Natural killer cell (primary cell): ENCODE measurements at regions not wholly inside any gene's neighbourhood (a gene's known extent, or its start where the extent isn't known, plus 50 kb on each side); places are given as distances from the start of the nearest gene placed in this dataset.

ENCODE experiments used
- ATAC-seq, 3 donors: fragments of 150-1000 bp in 2 of 3; fragments of 200-7000 bp in 1 of 3; cut with Tn5 transposase; 1 replicate in 1 of 3; 2 replicates in 2 of 3; pipeline ENCODE4 v1.10.0; 2021; ENCODE audit warnings: mild to moderate bottlenecking in 2 of 3, moderate library complexity in 2 of 3
- DNase-seq, 2 donors: peaks; one replicate each; pipeline versions ENCODE4 v3.0.0 to v3.0.0-alpha.2; 2013 to 2021; ENCODE audit warnings: mixed read lengths in 1 of 2
- H3K27ac ChIP-seq: one replicate; pipeline ENCODE4 v1.5.1; 2013; ENCODE audit warnings: mild to moderate bottlenecking, low read length
- H3K27me3 ChIP-seq: one replicate; pipeline ENCODE4 v1.6.1; 2013; ENCODE audit warnings: low read length; ENCODE audit not compliant: control insufficient read depth, insufficient read depth
- H3K36me3 ChIP-seq: one replicate; pipeline ENCODE4 v1.6.1; 2013; ENCODE audit warnings: low read length; ENCODE audit not compliant: control insufficient read depth, insufficient read depth
- H3K4me1 ChIP-seq: one replicate; pipeline ENCODE4 v1.6.1; 2013; ENCODE audit warnings: low read length; ENCODE audit not compliant: control insufficient read depth, insufficient read depth
- H3K4me3 ChIP-seq: one replicate; pipeline ENCODE4 v1.5.1; 2013; ENCODE audit warnings: low read length
- H3K9me3 ChIP-seq: one replicate; pipeline ENCODE4 v1.6.1; 2013; ENCODE audit warnings: low read length; ENCODE audit not compliant: control insufficient read depth, insufficient read depth
- H3K27ac Mint-ChIP-seq, 2 donors: one replicate each; pipeline ENCODE4 v1.8.0; 2022; ENCODE audit warnings: mild to moderate bottlenecking in 2 of 2, mixed read lengths in 2 of 2, moderate library complexity in 1 of 2
- H3K27me3 Mint-ChIP-seq, 2 donors: one replicate each; pipeline ENCODE4 v1.8.0; 2022; ENCODE audit warnings: low read depth in 2 of 2, mixed read lengths in 2 of 2
- H3K36me3 Mint-ChIP-seq: one replicate; pipeline ENCODE4 v1.8.0; 2022; ENCODE audit warnings: mixed read lengths
- H3K4me1 Mint-ChIP-seq, 2 donors: one replicate each; pipeline ENCODE4 v1.8.0; 2022; ENCODE audit warnings: mixed read lengths in 2 of 2
- H3K4me3 Mint-ChIP-seq: one replicate; pipeline ENCODE4 v1.8.0; 2022; ENCODE audit warnings: mild to moderate bottlenecking, moderate library complexity, mixed read lengths
- H3K9me3 Mint-ChIP-seq, 2 donors: one replicate each; pipeline ENCODE4 v1.8.0; 2022; ENCODE audit warnings: mixed read lengths in 2 of 2
- CTCF ChIP-seq: fragments of 200-600 bp; IDR thresholded peaks from one replicate; pipeline ENCODE4 v1.8.0; 2022; ENCODE audit warnings: antibody characterized with exemption
- WGBS: methylation state at CpG from one replicate; pipeline ENCODE4 v1.1.7; 2013; ENCODE audit warnings: missing lambda C conversion rate; ENCODE audit not compliant: insufficient coverage; 5-methylcytosine and 5-hydroxymethylcytosine counted together
- intact Hi-C: fragments of 100-400 bp; cut with micrococcal nuclease; formaldehyde crosslinking; loops from one replicate; pipeline ENCODE4 v1.14.2; 2022

DNA sequence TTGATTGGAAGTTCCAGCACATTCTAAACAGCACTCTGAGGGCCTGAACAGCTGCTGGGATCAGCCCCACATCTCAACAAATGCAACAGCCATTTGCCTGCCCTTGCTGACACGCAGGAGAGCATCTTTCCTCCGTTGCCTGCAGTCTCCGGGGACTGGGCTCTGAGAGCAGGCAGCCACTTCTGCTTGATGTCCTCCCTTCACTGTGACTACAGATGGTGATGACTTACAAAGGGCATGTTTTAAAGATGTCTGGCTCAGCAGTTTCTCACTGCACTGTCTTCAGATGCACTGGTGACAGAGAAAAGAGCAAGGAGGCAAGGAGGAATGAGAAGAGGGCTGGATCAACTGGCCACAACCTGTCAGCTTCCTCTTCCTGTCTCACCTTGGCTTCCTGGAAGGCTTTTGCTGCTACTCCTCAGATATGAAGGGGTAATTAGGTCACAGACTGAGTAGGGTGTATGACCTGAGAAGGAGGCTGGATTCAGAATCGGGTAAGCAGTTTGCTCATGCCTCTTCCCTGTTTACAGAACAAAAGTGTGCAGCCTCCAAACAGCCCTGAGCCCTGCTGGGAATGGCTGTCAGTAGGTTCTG is 143.5 kb upstream of the GHITM start:
- DNase-seq, result peak in 1 of 2 donors; percentile 10
- Mint-ChIP-seq H3K27ac (no peak overlapping the region), H3K4me1 (no peaks in the 10 kb centered on the region), H3K4me3 (no peak overlapping the region), H3K27me3 (peaks cover 10 to 19% of the 10 kb centered on the region in 2 donors), H3K9me3 (no peaks in the 10 kb centered on the region), H3K36me3 (no peaks in the 10 kb centered on the region)
- intact Hi-C loops, result no loop called here
- Histone ChIP-seq H3K4me3 (no peak overlapping the region), H3K27me3 (no peaks in the 10 kb centered on the region), H3K27ac (no peak overlapping the region), H3K36me3 (no peaks in the 10 kb centered on the region), H3K4me1 (no peaks in the 10 kb centered on the region), H3K9me3 (no peaks in the 10 kb centered on the region)
- WGBS, result 86% methylated on average over 4 of the region's 4 CpGs
- no peak for TF ChIP-seq CTCF
- ATAC-seq, result no peak

DNA sequence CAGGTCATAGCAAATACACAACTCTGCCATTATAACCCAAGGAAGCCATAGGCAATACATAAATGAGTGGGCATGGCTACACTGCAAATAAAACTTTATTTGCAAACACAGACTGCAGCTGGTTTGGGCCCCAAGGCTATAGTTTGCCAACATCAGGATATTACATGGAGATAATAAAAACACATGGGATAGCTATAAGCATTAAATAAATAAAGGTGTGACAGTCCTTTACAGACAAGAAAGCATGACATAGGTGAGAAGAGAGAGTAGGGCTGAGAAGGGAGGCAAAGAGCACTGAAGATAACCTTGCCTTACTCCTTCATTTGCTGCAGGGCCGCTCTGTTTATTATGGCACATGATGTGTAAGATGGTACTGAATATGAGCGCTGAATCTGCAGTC is 135.1 kb upstream of the GHITM start:
- peaks cover 8 to 24% of the 10 kb centered on the region in 2 donors for H3K27me3 Mint-ChIP-seq

GRCh38 chr10:84005403-84005802 is 133.9 kb upstream of the GHITM start:
- Histone ChIP-seq H3K9me3 (no peaks in the 10 kb centered on the region), H3K4me3 (no peak overlapping the region), H3K27ac (no peak overlapping the region), H3K27me3 (no peaks in the 10 kb centered on the region), H3K4me1 (no peaks in the 10 kb centered on the region), H3K36me3 (no peaks in the 10 kb centered on the region)
- WGBS, result 73% methylated on average over 3 of the region's 3 CpGs
- DNase-seq (no peak), ATAC-seq (no peak)
- TF ChIP-seq CTCF, result no peak
- no peaks in the 10 kb centered on the region for H3K9me3 Mint-ChIP-seq
- H3K4me3 Mint-ChIP-seq, result no peak overlapping the region
- H3K4me1 Mint-ChIP-seq, result no peaks in the 10 kb centered on the region
- intact Hi-C loops, result no loop called here
- H3K36me3 Mint-ChIP-seq, result no peaks in the 10 kb centered on the region
- H3K27ac Mint-ChIP-seq, result no peak overlapping the region
- H3K27me3 Mint-ChIP-seq, result peaks cover 6 to 17% of the 10 kb centered on the region in 2 donors

More for the DNA sequence above, 135.1 kb upstream of the GHITM start:
- intact Hi-C loops, result no loop called here
- Histone ChIP-seq H3K27ac (no peak overlapping the region), H3K4me1 (no peaks in the 10 kb centered on the region), H3K4me3 (no peak overlapping the region), H3K27me3 (no peaks in the 10 kb centered on the region), H3K36me3 (no peaks in the 10 kb centered on the region), H3K9me3 (no peaks in the 10 kb centered on the region)
- Mint-ChIP-seq H3K9me3 (no peaks in the 10 kb centered on the region), H3K4me1 (no peaks in the 10 kb centered on the region), H3K27ac (no peak overlapping the region), H3K4me3 (no peak overlapping the region), H3K36me3 (no peaks in the 10 kb centered on the region)
- no peak for DNase-seq
- no peak for TF ChIP-seq CTCF
- no peak for ATAC-seq
- 100% methylated on average over 1 of the region's 2 CpGs for WGBS

DNA sequence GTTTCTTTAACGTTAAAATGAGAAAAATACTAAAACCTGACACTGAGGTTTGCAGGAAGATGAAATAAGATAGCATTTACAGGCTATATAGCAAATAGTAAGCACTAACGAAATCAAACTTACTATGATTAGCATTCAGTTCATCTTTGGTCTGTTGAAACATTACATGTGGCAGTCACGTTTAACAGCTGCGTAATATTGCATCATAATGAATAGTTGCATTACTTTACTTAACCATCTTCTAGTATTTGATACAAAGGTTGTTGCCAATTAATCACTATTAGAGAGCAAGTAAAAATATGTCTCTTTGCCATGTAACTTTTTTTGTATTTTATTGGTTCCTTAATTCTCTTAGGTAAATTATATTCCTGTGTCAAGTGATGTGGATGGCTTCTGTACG is 131.8 kb upstream of the GHITM start:
- Histone ChIP-seq H3K36me3 (no peaks in the 10 kb centered on the region), H3K9me3 (no peaks in the 10 kb centered on the region), H3K4me1 (no peaks in the 10 kb centered on the region), H3K27ac (no peak overlapping the region), H3K27me3 (no peaks in the 10 kb centered on the region), H3K4me3 (no peak overlapping the region)
- Mint-ChIP-seq H3K27me3 (peaks cover 4 to 8% of the 10 kb centered on the region in 2 donors), H3K4me1 (no peaks in the 10 kb centered on the region), H3K9me3 (no peaks in the 10 kb centered on the region), H3K27ac (no peak overlapping the region), H3K36me3 (no peaks in the 10 kb centered on the region), H3K4me3 (no peak overlapping the region)
- ATAC-seq (no peak), DNase-seq (no peak)
- intact Hi-C loops, result no loop called here
- TF ChIP-seq CTCF, result no peak
- WGBS, result 97% methylated on average over 5 of the region's 5 CpGs
